ENCODE measurements at regions not wholly inside any gene's neighbourhood (a gene's known extent, or its start where the extent isn't known, plus 50 kb on each side); places are given as distances from the start of the nearest gene placed in this dataset.

GRCh38 chr13:58181111-58181510 lies 549.6 kb downstream of the PCDH17 start:
- TF ChIP-seq, protein P1, sequence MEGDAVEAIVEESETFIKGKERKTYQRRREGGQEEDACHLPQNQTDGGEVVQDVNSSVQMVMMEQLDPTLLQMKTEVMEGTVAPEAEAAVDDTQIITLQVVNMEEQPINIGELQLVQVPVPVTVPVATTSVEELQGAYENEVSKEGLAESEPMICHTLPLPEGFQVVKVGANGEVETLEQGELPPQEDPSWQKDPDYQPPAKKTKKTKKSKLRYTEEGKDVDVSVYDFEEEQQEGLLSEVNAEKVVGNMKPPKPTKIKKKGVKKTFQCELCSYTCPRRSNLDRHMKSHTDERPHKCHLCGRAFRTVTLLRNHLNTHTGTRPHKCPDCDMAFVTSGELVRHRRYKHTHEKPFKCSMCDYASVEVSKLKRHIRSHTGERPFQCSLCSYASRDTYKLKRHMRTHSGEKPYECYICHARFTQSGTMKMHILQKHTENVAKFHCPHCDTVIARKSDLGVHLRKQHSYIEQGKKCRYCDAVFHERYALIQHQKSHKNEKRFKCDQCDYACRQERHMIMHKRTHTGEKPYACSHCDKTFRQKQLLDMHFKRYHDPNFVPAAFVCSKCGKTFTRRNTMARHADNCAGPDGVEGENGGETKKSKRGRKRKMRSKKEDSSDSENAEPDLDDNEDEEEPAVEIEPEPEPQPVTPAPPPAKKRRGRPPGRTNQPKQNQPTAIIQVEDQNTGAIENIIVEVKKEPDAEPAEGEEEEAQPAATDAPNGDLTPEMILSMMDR (IDR thresholded peaks at IDR 0.05; ENCODE audit: insufficient read depth, low read depth, low read length, missing control alignments) = no peak
- DNase-seq (ENCODE audit: low read depth) = no peak
- H3K4me3 ChIP-seq (ENCODE audit: low read length) = no peak overlapping the region

DNA sequence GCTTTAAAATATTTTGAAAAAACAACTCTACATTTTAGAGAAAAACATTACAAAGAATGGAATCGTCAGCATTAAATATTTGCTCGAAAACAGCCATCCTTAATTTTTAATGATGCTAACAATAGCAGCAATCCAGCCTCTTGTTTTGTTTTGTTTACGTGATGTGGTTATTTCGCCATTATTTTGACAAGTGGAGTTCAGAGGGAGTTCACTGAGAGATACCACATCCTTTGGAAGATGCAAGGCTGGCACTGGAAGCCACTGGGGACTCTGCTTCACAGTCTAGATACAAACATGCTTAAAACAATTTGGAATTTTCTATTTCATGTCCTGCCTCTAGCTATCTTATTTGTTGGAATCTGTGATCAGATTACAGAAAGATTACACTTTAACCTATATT lies 556.3 kb downstream of the PCDH17 start:
- DNase-seq (ENCODE audit: low read depth) = no peak
- TF ChIP-seq, protein P1 (IDR thresholded peaks at IDR 0.05; ENCODE audit: insufficient read depth, low read depth, low read length, missing control alignments) = no peak

GRCh38 chr13:58190577-58190976 lies 559.0 kb downstream of the PCDH17 start:
- no peak overlapping the region for H3K4me3 ChIP-seq (ENCODE audit: low read length)
- TF ChIP-seq, protein P1 (IDR thresholded peaks at IDR 0.05; ENCODE audit: insufficient read depth, low read depth, low read length, missing control alignments) = no peak
- no peak for DNase-seq (ENCODE audit: low read depth)

More for the DNA sequence above, 556.3 kb downstream of the PCDH17 start:
- no peak overlapping the region for H3K4me3 ChIP-seq (ENCODE audit: low read length)

DNA sequence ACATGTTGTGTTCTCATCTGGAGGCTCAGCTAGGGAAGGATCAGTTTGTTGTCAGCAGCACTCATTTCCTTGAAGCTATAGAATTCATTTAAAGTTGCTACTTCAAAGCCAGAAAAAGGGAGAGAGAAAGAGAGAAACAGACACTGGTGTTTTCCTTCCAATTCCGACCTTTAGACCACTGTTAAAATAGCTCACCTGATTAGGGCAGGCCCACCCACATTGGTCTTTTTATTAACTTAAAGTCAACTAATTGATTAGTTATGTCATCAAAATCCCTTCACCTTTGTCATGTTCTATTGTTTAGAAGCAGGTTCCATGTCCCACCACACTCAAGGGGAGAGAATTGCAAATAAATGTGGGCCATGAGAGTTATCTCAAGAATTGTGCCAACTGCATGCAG lies 560.2 kb downstream of the PCDH17 start:
- TF ChIP-seq, protein P1 (IDR thresholded peaks at IDR 0.05; ENCODE audit: insufficient read depth, low read depth, low read length, missing control alignments) = no peak
- no peak overlapping the region for H3K4me3 ChIP-seq (ENCODE audit: low read length)
- DNase-seq (ENCODE audit: low read depth) = no peak

DNA sequence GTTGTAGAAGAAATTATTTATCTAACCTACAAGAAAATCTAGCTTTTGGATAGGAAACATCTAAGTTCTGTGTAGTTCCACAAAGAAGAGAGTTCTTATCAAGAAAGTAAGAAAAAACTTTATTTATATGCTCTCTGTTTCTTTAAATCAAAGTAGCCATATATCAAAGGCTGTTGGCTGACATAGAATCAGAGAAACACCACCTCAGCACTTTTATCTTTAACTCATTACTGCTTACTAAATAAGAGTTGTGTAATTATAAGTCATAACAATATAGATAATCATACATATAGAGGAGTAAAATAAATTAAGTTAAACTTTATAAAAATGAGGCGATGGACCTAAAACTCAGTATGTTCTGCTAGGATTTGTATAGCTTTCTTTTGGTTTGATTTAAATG lies 570.6 kb downstream of the PCDH17 start:
- TF ChIP-seq, protein P1 (IDR thresholded peaks at IDR 0.05; ENCODE audit: insufficient read depth, low read depth, low read length, missing control alignments) = no peak
- DNase-seq (ENCODE audit: low read depth) = no peak
- H3K4me3 ChIP-seq (ENCODE audit: low read length) = no peak overlapping the region

GRCh38 chr13:58207501-58207900 lies 576.0 kb downstream of the PCDH17 start:
- no peak overlapping the region for H3K4me3 ChIP-seq (ENCODE audit: low read length)
- TF ChIP-seq, protein P1 (IDR thresholded peaks at IDR 0.05; ENCODE audit: insufficient read depth, low read depth, low read length, missing control alignments) = no peak
- no peak for DNase-seq (ENCODE audit: low read depth)

DNA sequence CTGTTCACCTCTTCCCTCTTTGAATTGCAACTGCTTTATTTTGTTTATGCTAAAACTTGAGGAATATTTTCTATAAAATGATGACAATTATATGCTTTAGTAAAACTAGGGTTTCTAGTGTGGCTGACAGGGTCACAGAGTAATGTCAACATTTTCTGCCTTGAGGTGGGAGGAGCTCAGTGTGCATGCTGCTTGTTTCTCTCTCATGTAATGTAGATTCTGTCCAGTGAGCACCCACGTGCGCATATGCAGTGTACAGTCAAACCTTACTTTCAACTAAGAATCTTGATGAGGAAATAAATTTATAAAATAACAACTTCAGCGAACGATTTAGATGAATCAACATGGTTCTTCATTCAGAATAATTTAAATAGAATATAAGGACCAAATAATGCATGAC lies 603.9 kb downstream of the PCDH17 start:
- no peak for DNase-seq (ENCODE audit: low read depth)
- no peak overlapping the region for H3K4me3 ChIP-seq (ENCODE audit: low read length)
- TF ChIP-seq, protein P1 (IDR thresholded peaks at IDR 0.05; ENCODE audit: insufficient read depth, low read depth, low read length, missing control alignments) = no peak

Measured in epithelial cell of esophagus (primary cell).